GM19351 (cell line): ENCODE measurements at regions not wholly inside any gene's neighbourhood (a gene's known extent, or its start where the extent isn't known, plus 50 kb on each side); places are given as distances from the start of the nearest gene placed in this dataset.
"Not testable (repeated sequence)": the region's sequence is repeated elsewhere in the genome, so short reads cannot be mapped to it uniquely, and the experiment has no call there.

Experiments
- ATAC-seq: cut with Tn5 transposase; IDR thresholded peaks from one replicate; pipeline ENCODE4 v1.9.1; 2021; ENCODE audit warnings: mild to moderate bottlenecking, moderate library complexity; ENCODE audit not compliant: unreplicated experiment

GRCh38 chr3:95521396-95521795, 1293.0 kb upstream of the EPHA6 start:
- ATAC-seq = no peak

DNA sequence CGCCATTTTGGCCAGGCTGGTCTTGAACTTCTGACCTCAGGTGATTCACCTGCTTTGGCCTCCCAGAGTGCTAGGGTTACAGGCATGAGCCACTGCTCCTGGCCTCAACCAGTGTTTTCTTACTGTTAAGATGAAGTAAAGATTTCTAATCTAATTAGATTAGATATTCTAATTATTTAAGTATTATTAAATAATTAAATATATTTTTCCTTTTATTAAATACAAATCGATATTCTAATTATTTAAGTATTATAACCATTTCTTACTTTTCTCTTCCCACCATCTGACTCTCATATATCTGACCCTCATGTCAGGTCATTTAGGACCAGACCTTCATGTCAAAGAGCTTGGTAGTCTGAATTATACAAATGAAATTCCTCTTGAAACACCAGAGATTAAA, 1291.9 kb upstream of the EPHA6 start:
- ATAC-seq = no peak

DNA sequence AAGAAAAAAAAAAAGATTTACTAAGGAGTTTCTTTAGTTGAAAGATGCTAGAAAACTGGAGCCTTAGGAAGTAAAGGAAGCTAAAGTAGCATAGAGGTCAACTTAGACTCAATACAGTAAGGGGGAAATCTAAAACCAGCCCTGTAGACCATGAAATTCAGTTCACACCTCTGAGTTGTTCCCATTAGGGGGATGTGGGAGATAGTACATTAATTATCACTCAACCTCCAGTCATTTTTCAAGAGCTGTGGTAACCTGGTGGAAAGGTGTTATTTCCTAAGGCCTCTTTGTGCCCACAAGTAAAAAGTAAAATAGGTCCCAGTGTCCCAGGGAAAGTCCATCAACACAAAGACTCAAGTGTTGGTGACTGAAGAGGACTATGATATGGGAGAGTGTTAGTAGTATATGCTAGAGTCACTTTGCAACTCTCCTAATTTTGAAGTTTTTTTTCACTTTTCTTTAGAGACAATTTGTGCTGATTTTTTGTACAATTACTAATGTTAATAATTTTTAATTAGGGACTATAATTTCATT, 1274.4 kb upstream of the EPHA6 start:
- no peak for ATAC-seq

DNA sequence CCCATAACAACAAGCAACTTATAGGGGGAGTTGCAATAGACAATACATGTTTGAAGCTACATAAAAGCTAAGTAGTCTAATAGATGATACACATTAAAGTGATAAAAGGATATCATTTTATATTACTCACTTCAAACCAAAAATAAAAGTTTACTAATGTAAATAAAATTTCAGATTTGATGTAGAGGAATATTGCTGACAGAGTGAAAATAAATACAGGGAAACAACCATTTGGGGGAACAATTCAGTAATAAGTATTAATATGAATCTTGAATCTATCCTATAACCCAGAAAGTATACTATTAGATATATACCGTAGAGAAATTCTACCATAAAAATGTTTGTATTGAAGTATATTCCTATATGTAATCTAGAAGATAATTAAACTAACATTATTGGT, 1248.9 kb upstream of the EPHA6 start:
- no peak for ATAC-seq

GRCh38 chr3:95567346-95567745, 1247.0 kb upstream of the EPHA6 start:
- no peak for ATAC-seq

- ATAC-seq = no peak
Observed at GRCh38 chr3:95586754-95587153, 1227.6 kb upstream of the EPHA6 start.

DNA sequence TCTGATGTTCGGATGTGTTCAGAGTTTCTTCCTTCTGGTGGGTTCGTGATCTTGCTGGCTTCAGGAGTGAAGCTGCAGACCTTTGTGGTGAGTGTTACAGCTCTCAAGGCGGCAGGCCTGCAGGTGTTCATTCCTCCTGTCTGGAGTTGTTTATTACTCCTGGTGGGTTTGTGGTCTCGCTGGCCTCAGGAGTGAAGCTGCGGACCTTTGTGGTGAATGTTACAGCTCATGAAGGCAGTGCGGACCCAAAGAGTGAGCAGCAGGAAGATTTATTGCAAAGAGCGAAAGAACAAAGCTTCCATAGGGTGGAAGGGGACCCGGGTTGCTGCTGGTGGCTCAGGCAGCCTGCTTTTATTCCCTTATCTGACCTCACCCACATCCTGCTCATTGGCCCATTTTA, 1226.8 kb upstream of the EPHA6 start:
- ATAC-seq = not testable (repeated sequence)

DNA sequence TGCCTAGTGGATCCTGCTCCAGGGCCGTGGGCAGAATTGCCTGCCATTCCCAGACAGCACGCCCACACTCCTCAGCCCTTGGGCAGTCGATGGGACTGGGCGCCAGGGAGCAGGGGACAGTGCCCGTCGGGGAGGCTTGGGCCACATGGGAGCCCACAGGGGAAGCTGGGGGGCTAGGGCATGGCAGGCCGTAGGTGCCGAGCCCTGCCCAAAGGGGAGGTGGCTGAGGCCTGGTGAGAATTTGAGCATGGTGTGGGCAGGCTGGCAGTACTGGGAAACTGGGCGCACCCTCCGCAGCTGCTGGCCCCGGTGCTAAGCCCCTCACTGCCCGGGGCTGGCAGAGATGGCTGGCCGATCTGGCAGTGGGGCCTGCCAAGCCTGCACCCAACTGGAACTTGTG, 1225.9 kb upstream of the EPHA6 start:
- no peak for ATAC-seq

DNA sequence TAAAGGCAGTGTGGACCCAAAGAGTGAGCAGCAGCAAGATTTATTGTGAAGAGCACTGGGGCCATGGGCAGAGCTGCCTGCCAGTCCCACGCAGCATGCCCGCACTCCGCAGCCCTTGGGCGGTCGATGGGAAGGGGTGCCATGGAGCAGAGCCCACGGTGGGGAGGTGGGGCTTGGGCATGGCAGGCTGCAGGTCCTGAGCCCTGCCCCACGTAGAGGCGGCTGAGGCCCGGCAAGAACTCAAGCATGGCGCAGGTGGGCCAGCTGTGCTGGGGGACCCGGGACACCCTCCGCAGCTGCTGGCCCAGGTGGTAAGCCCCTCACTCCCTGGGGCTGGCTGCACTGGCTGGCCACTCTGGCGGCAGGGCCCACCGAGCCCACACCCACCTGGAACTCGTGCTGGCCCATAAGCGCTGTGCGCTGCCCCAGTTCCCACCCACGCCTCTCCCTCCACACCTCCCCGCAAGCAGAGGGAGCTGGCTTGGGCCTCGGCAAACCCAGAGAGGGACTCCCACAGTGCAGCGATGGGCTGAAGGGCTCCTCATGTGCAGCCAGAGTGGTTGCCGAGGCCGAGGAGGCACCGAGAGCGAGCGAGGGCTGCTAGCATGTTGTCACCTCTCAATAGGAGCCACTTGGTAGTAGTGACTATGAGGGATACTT, 1218.8 kb upstream of the EPHA6 start:
- ATAC-seq = no peak

GRCh38 chr3:95607926-95608325, 1206.5 kb upstream of the EPHA6 start:
- no peak for ATAC-seq

GRCh38 chr3:95609411-95609810, 1205.0 kb upstream of the EPHA6 start:
- ATAC-seq = no peak

- no peak for ATAC-seq
Observed at GRCh38 chr3:95612611-95613010, 1201.8 kb upstream of the EPHA6 start.

GRCh38 chr3:95613993-95614392, 1200.4 kb upstream of the EPHA6 start:
- no peak for ATAC-seq

- ATAC-seq = no peak
Observed at GRCh38 chr3:95615592-95616310, 1198.6 kb upstream of the EPHA6 start.

GRCh38 chr3:95626107-95626506, 1188.3 kb upstream of the EPHA6 start:
- ATAC-seq = no peak

- no peak for ATAC-seq
Observed at GRCh38 chr3:95627293-95627692, 1187.1 kb upstream of the EPHA6 start.

DNA sequence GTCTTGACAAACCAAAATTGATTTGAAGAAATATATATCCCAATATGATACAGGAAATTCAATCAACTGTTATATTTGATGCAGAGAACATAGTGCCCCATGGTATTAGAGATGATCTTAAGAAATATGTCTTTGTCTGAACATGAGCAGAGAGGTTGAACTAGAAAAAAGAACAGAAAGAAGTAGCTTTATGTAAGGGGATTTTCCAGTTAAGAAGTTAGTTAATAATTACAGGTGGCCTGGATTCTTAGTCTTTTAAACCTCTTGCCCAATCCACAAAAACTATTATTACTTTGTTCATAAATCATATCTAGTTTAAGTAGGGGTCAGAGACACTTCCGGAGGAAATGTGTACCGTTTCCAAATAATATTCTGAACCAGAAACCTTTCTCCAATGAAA, 1186.7 kb upstream of the EPHA6 start:
- no peak for ATAC-seq

DNA sequence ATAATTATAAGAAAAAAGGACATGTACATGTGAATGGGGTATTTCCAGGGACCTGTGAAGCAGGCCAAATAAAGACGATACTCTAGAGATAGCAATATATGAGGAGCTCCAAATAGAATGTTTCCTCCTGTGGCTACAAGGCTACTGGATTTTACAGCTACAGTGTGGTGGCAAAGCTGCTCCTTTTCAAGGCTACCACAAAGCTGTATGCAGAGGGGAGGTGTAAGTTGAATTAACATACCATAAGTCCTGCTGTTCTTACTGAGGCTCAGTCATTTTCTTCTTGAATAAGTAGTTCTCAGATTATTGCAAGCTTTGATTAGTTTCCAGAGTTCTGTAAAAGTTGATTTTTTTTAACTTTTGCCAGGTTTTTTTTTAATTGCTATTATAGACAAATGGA, 1184.6 kb upstream of the EPHA6 start:
- no peak for ATAC-seq

DNA sequence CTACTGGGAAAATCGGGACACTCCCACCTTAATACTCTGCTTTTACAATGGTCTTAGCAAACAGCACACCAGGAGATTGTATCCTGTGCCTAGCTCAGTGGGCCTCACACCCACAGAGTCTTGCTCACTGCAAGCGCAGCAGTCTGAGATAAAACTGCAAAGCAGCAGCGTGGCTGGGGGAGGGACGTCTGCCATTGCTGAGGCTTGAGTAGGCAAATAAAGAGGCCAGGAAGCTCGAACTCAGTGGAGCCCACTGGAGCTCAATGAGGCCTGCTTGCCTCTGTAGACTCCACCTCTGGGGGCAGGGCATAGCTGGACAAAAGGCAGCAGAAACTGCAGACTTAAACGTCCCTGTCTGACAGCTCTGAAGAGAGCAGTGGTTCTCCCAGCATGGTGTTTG, 1169.1 kb upstream of the EPHA6 start:
- no peak for ATAC-seq

- no peak for ATAC-seq
Observed at GRCh38 chr3:95654570-95655362, 1159.6 kb upstream of the EPHA6 start.

DNA sequence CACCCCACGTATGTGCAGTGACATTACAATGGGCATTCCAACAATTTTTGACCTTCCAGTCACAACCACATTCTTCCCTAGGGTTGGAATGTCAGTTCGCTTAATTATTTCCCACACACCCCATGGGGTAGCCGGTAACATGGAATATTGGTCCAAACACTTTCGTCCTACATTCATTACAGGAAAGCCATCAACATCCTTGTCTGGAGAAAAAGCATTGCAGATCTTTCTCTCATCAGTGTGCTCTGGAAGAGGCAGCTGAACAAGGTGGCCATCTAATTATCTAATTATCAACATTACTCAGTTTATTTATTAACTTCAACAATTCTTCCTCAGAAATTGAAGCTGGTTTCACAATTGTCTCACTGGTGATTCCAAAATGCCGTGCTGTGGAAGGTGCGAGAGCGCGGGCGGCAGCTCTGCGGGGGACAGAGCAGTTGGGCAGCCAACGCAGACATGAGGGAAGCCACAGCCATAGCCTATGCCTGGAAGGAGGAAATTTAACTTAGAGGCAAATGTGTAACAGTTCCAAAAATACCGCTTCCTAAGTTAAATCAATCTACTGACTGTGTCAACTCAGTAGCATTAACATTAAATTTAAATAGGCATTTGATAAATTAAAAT, 1158.9 kb upstream of the EPHA6 start:
- ATAC-seq = no peak
